ENCODE measurements at regions not wholly inside any gene's neighbourhood (a gene's known extent, or its start where the extent isn't known, plus 50 kb on each side); places are given as distances from the start of the nearest gene placed in this dataset.

- TF ChIP-seq POLR2A (IDR thresholded peaks at IDR 0.05) (no peak), CTCF (IDR thresholded peaks at IDR 0.05) (no peak)
Observed at GRCh38 chr5:114208588-114208987, 153.3 kb upstream of the KCNN2 start.
